Neural progenitor cell (in vitro differentiated cells): ENCODE measurements at regions not wholly inside any gene's neighbourhood (a gene's known extent, or its start where the extent isn't known, plus 50 kb on each side); places are given as distances from the start of the nearest gene placed in this dataset.

ENCODE experiments used
- DNase-seq: peaks from one replicate; pipeline ENCODE4 v3.0.0-alpha.2; 2016; ENCODE audit warnings: low spot score
- H2AFZ ChIP-seq: fragments of 200-600 bp; sonication (generic); replicated peaks from 2 replicates; pipeline ENCODE4 v1.6.1; 2016; ENCODE audit warnings: antibody characterized with exemption
- H3F3A ChIP-seq: fragments of 200-600 bp; sonication (generic); 2 replicates; pipeline ENCODE4 v1.6.1; 2016; ENCODE audit warnings: antibody characterized with exemption, low read depth
- H3K27ac ChIP-seq: fragments of 200-600 bp; sonication (generic); 2 replicates; pipeline ENCODE4 v1.5.1; 2016; ENCODE audit warnings: mild to moderate bottlenecking
- H3K27me3 ChIP-seq: fragments of 200-600 bp; sonication (generic); 2 replicates; pipeline ENCODE4 v1.6.1; 2016; ENCODE audit warnings: mild to moderate bottlenecking, moderate library complexity
- H3K36me3 ChIP-seq: fragments of 200-600 bp; sonication (generic); 2 replicates; pipeline ENCODE4 v1.5.1; 2016
- H3K4me1 ChIP-seq: fragments of 200-600 bp; sonication (generic); 2 replicates; pipeline ENCODE4 v1.6.1; 2016; ENCODE audit warnings: mixed run types
- H3K4me2 ChIP-seq: fragments of 200-600 bp; sonication (generic); 2 replicates; pipeline ENCODE4 v1.6.1; 2016
- H3K4me3 ChIP-seq: fragments of 200-600 bp; sonication (generic); 2 replicates; pipeline ENCODE4 v1.5.1; 2016
- H3K79me2 ChIP-seq: fragments of 200-600 bp; sonication (generic); 2 replicates; pipeline ENCODE4 v1.6.1; 2016; ENCODE audit warnings: low read depth
- H3K9ac ChIP-seq: fragments of 200-600 bp; sonication (generic); 2 replicates; pipeline ENCODE4 v1.6.1; 2016
- H3K9me3 ChIP-seq: fragments of 200-600 bp; sonication (generic); 2 replicates; pipeline ENCODE4 v1.5.1; 2016; ENCODE audit warnings: low read depth
- H4K20me1 ChIP-seq: fragments of 200-600 bp; sonication (generic); 2 replicates; pipeline ENCODE4 v1.6.1; 2016; ENCODE audit warnings: low read depth
- H3K27ac Mint-ChIP-seq: 3 replicates; pipeline ENCODE4 v1.8.0; 2021; ENCODE audit warnings: mixed read lengths
- H3K27me3 Mint-ChIP-seq: 2 replicates; pipeline ENCODE4 v1.8.0; 2022; ENCODE audit warnings: low read depth, mild to moderate bottlenecking, inconsistent platforms, moderate library complexity, mixed read lengths; ENCODE audit not compliant: insufficient read depth
- H3K36me3 Mint-ChIP-seq: 3 replicates; pipeline ENCODE4 v1.8.0; 2021; ENCODE audit warnings: mixed read lengths
- H3K4me1 Mint-ChIP-seq: 3 replicates; pipeline ENCODE4 v1.8.0; 2021; ENCODE audit warnings: mixed read lengths
- H3K4me3 Mint-ChIP-seq: 3 replicates; pipeline ENCODE4 v1.8.0; 2021; ENCODE audit warnings: mild to moderate bottlenecking, moderate library complexity, mixed read lengths
- H3K9me3 Mint-ChIP-seq: 3 replicates; pipeline ENCODE4 v1.8.0; 2020; ENCODE audit warnings: mixed read lengths
- EZH2 ChIP-seq: fragments of 200-600 bp; sonication (generic); IDR thresholded peaks from 2 replicates; pipeline ENCODE4 v1.6.1; 2017; ENCODE audit warnings: antibody characterized with exemption, mild to moderate bottlenecking, moderate library complexity
- EZH2phosphoT487 ChIP-seq: fragments of 200-600 bp; sonication (generic); IDR thresholded peaks from 2 replicates; pipeline ENCODE4 v1.6.1; 2017; ENCODE audit warnings: antibody characterized with exemption
- TF ChIP-seq, protein P1 (sequence below): fragments of 200-600 bp; sonication (generic); IDR thresholded peaks from 2 replicates; pipeline ENCODE4 v1.5.1; 2017; ENCODE audit warnings: antibody characterized with exemption, mild to moderate bottlenecking

DNA sequence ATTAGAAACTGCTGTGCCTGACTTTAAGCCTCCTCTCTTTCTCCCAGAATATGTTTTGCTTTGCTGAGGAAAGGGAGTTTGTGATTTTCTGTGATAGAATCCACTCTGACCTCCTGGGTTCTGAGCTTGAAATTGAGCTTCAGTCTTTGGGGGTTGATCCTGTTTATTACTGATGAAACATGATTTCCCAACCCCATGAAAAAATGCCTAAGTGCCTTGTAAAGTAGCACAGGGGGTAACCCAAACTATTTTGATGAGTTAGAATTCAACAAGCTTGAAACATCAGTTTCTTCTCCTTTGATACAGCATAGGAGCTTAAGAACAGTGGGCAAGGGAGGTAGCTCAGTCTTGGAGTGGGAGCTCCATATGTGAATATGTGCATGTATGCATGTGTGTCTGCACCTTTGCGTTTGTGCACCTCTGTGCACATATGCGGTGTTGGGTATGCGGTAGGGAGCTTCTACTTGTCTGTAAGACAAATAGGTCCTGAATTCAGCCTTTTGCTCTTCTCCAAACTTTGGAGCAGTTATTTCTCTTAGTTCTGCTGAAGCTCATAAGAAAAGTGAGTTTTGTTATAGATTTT lies 364.6 kb downstream of the OSR1 start:
- no peaks in the 10 kb centered on the region for H4K20me1 ChIP-seq
- H3K9me3 ChIP-seq = no peaks in the 10 kb centered on the region
- no peak overlapping the region for H3K9ac ChIP-seq
- no peak overlapping the region for H2AFZ ChIP-seq
- no peak overlapping the region for H3K4me2 ChIP-seq
- H3K4me3 ChIP-seq = no peak overlapping the region
- no peaks in the 10 kb centered on the region for H3K36me3 Mint-ChIP-seq
- H3K27me3 ChIP-seq = no peaks in the 10 kb centered on the region
- no peaks in the 10 kb centered on the region for H3K79me2 ChIP-seq
- peaks cover 14% of the 10 kb centered on the region for H3K4me1 ChIP-seq
- no peak overlapping the region for H3K4me3 Mint-ChIP-seq
- peaks cover 10% of the 10 kb centered on the region for H3F3A ChIP-seq
- TF ChIP-seq EZH2 (no peak), EZH2phosphoT487 (no peak)
- TF ChIP-seq, protein P1, sequence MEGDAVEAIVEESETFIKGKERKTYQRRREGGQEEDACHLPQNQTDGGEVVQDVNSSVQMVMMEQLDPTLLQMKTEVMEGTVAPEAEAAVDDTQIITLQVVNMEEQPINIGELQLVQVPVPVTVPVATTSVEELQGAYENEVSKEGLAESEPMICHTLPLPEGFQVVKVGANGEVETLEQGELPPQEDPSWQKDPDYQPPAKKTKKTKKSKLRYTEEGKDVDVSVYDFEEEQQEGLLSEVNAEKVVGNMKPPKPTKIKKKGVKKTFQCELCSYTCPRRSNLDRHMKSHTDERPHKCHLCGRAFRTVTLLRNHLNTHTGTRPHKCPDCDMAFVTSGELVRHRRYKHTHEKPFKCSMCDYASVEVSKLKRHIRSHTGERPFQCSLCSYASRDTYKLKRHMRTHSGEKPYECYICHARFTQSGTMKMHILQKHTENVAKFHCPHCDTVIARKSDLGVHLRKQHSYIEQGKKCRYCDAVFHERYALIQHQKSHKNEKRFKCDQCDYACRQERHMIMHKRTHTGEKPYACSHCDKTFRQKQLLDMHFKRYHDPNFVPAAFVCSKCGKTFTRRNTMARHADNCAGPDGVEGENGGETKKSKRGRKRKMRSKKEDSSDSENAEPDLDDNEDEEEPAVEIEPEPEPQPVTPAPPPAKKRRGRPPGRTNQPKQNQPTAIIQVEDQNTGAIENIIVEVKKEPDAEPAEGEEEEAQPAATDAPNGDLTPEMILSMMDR = no peak
- H3K27ac Mint-ChIP-seq = no peak overlapping the region
- peaks cover 20% of the 10 kb centered on the region for H3K4me1 Mint-ChIP-seq
- no peak for DNase-seq
- H3K27me3 Mint-ChIP-seq = peaks cover 3% of the 10 kb centered on the region
- no peaks in the 10 kb centered on the region for H3K36me3 ChIP-seq
- no peak overlapping the region for H3K27ac ChIP-seq
- H3K9me3 Mint-ChIP-seq = no peaks in the 10 kb centered on the region

DNA sequence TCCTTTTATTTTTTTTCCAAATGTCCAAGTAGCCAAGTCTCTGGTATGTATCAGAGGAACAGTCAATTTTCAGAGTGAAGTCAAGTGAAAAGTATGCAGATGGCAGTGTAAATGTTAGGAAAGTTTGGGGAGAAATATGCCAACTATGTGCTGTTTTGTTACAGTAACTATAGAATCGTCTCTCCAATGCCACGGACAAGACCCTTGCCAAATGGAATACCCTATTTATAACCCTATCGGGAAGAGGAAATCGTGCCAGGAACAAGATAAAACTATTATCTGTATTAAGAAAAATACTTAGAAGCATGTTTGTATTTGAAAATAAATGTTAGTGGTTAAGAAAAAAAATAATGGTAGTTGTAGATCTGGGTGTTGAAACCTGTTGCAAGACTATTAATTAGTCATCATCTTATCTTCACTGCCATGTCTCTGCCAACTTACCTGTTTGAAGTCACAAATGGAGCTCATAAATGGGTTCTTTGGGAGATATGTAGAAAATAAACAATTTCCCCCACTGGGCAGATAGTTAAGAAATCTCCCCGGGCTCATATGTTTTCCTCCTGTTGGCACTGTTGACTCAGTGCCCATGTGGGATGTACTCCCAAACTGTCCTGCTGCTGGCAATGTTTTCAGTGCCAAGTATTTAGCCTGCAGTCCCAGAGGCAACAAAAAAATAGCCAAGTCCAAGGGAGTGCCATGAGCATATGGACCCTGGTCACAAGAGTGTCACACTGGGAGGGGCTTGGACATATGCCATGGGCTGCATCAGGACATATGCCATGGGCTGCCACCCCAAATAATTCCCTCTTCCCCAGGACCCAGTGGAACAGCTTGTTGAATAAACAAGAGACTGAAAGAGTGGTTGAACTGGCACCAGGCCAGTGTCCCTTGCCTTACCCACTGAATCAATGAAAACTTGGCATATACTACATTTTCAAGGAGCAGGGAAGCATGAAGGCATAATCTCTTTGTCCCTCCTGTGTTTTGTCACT lies 366.9 kb downstream of the OSR1 start:
- Mint-ChIP-seq H3K27ac (no peak overlapping the region), H3K4me3 (no peak overlapping the region), H3K9me3 (no peaks in the 10 kb centered on the region), H3K27me3 (peaks cover 4% of the 10 kb centered on the region), H3K4me1 (peaks cover 33% of the 10 kb centered on the region), H3K36me3 (no peaks in the 10 kb centered on the region)
- Histone ChIP-seq H2AFZ (no peak overlapping the region), H3K9me3 (no peaks in the 10 kb centered on the region), H3K4me3 (no peak overlapping the region), H3K27ac (no peak overlapping the region), H3K9ac (no peak overlapping the region), H4K20me1 (no peaks in the 10 kb centered on the region), H3F3A (peaks cover 11% of the 10 kb centered on the region), H3K27me3 (no peaks in the 10 kb centered on the region), H3K79me2 (no peaks in the 10 kb centered on the region), H3K36me3 (no peaks in the 10 kb centered on the region), H3K4me2 (no peak overlapping the region), H3K4me1 (peaks cover 26% of the 10 kb centered on the region)
- TF ChIP-seq EZH2phosphoT487 = no peak
- TF ChIP-seq EZH2 = no peak
- TF ChIP-seq, protein P1 = no peak
- DNase-seq = no peak

DNA sequence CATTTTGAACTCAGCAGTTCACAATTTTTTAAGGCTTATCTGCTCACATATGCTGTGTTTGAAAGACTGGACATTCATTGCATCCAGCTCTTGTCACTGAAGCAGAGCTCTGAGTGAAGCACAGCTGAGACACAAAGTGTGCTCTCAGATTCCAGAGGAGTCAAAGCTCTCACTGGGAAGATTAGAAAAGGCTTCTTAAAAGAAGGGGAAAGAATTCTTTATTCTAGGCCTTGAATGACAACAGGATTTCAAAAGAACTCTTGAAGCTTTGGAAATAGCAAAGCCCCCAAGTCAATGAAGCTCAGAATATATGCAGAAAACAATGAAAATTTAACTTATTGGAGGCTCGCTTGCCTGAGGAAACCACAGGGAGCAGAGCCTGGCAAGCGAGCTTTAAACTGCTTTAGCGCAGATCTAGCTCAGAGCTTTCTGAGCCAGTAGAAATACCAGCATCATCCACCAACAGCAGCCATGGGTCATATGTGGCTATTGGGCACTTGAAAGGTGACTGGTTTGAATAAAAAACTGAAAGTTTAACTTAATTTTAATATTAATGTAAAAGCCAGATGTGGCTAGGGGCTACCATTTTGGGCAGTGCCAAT lies 369.7 kb downstream of the OSR1 start:
- no peaks in the 10 kb centered on the region for H3K79me2 ChIP-seq
- H3K9ac ChIP-seq = no peak overlapping the region
- no peak for TF ChIP-seq EZH2
- peak; percentile 68 for TF ChIP-seq EZH2phosphoT487
- TF ChIP-seq, protein P1 = no peak
- peak overlapping the region; percentile 70 for H3K4me2 ChIP-seq
- no peaks in the 10 kb centered on the region for H3K9me3 ChIP-seq
- H3K27ac ChIP-seq = no peak overlapping the region
- H3K36me3 ChIP-seq = no peaks in the 10 kb centered on the region
- peak overlapping the region; percentile 72 for H3K27ac Mint-ChIP-seq
- H3K4me1 Mint-ChIP-seq = peaks cover 32% of the 10 kb centered on the region
- no peaks in the 10 kb centered on the region for H3K27me3 ChIP-seq
- H3K36me3 Mint-ChIP-seq = no peaks in the 10 kb centered on the region
- peaks cover 4% of the 10 kb centered on the region for H3K27me3 Mint-ChIP-seq
- H3F3A ChIP-seq = peaks cover 11% of the 10 kb centered on the region
- H4K20me1 ChIP-seq = no peaks in the 10 kb centered on the region
- peak overlapping the region; percentile 18 for H3K4me3 ChIP-seq
- DNase-seq = peak; percentile 82
- H3K4me1 ChIP-seq = peaks cover 26% of the 10 kb centered on the region
- peak overlapping the region; percentile 54 for H3K4me3 Mint-ChIP-seq
- no peak overlapping the region for H2AFZ ChIP-seq
- no peaks in the 10 kb centered on the region for H3K9me3 Mint-ChIP-seq
